ENCODE measurements at regions not wholly inside any gene's neighbourhood (a gene's known extent, or its start where the extent isn't known, plus 50 kb on each side); places are given as distances from the start of the nearest gene placed in this dataset.

GRCh38 chr5:66299463-66299862 is 155.4 kb downstream of the SREK1 start:
- no peaks in the 10 kb centered on the region for H3F3A ChIP-seq (replicated peaks; ENCODE audit: insufficient read depth)
- H3K79me2 ChIP-seq (ENCODE audit: insufficient read depth): no peaks in the 10 kb centered on the region
- H3K4me2 ChIP-seq: no peak overlapping the region
- TF ChIP-seq USF1 (IDR thresholded peaks at IDR 0.05; ENCODE audit: borderline replicate concordance, low read depth) (no peak), CTCF (IDR thresholded peaks at IDR 0.05) (no peak), ELF1 (IDR thresholded peaks at IDR 0.05) (no peak), MEF2A (IDR thresholded peaks at IDR 0.05; ENCODE audit: borderline replicate concordance, low read depth) (no peak), USF2 (IDR thresholded peaks at IDR 0.05; ENCODE audit: borderline replicate concordance, low read depth, low read length) (no peak), SIN3A (IDR thresholded peaks at IDR 0.05; ENCODE audit: borderline replicate concordance, low read depth, low read length) (no peak), NFIC (IDR thresholded peaks at IDR 0.05; ENCODE audit: borderline replicate concordance) (no peak), GABPA (IDR thresholded peaks at IDR 0.05; ENCODE audit: low read depth) (no peak), GATA2 (CRISPR knock-in tag; IDR thresholded peaks at IDR 0.05) (no peak), EZH2phosphoT487 (IDR thresholded peaks at IDR 0.05; ENCODE audit: borderline replicate concordance, low read depth) (no peak), FOSL2 (IDR thresholded peaks at IDR 0.05; ENCODE audit: borderline replicate concordance, low read depth) (no peak), TEAD4 (IDR thresholded peaks at IDR 0.05; ENCODE audit: borderline replicate concordance, insufficient read depth) (no peak), SMC3 (IDR thresholded peaks at IDR 0.05; ENCODE audit: low read depth, low read length) (no peak), POLR2AphosphoS5 (IDR thresholded peaks at IDR 0.05; ENCODE audit: low read depth, low read length) (no peak), MXI1 (IDR thresholded peaks at IDR 0.05; ENCODE audit: low read depth, low read length) (no peak), RFX5 (IDR thresholded peaks at IDR 0.05; ENCODE audit: low read length) (no peak), MAX (IDR thresholded peaks at IDR 0.05; ENCODE audit: low read depth) (no peak), JUND (IDR thresholded peaks at IDR 0.05) (no peak)
- CTCF ChIA-PET: interaction anchor here (1.6 to 1.8 kb wide), 2 partner anchors 8 to 10 kb away, joined by 8 to 10 read pairs; no protein-coding TSS in a partner anchor
- POLR2A ChIA-PET: no interaction called here
- H3K9me2 ChIP-seq: no peaks in the 10 kb centered on the region
- H3K27ac ChIP-seq (ENCODE audit: low read depth in 2 of 2, low read length in 1 of 2): no peak overlapping the region
- 53% methylated on average over 2 of the region's 2 CpGs for WGBS (ENCODE audit: low lambda C conversion rate)
- no peak for DNase-seq
- H3K9ac ChIP-seq: no peak overlapping the region
- no peaks in the 10 kb centered on the region for H3K4me1 ChIP-seq (ENCODE audit: control insufficient read depth in 1 of 2, insufficient read depth in 2 of 2, low read depth in 1 of 2, low read length in 1 of 2)
- H3K9me3 ChIP-seq: no peaks in the 10 kb centered on the region
- H3K36me3 ChIP-seq (replicated peaks in 1 of 2; ENCODE audit: control insufficient read depth in 1 of 2, insufficient read depth in 2 of 2, low read length in 1 of 2): no peaks in the 10 kb centered on the region
- H4K20me1 ChIP-seq (ENCODE audit: insufficient read depth): no peaks in the 10 kb centered on the region
- no peak overlapping the region for H3K4me3 ChIP-seq (ENCODE audit: low read depth in 2 of 2, low read length in 1 of 2)
- no peak overlapping the region for H2AFZ ChIP-seq (ENCODE audit: low read depth)
- no peaks in the 10 kb centered on the region; the same call in 1 of the 2 replicates for H3K27me3 ChIP-seq (ENCODE audit: insufficient read depth)
